H1 (cell line): ENCODE measurements at regions not wholly inside any gene's neighbourhood (a gene's known extent, or its start where the extent isn't known, plus 50 kb on each side); places are given as distances from the start of the nearest gene placed in this dataset.

Source experiments
- CHD7 ChIP-seq: fragments of 300-600 bp; sonication (generic); IDR thresholded peaks from 2 replicates; pipeline ENCODE4 v1.7.1; 2012; ENCODE audit warnings: low read length, moderate library complexity, mild to moderate bottlenecking, inconsistent platforms; ENCODE audit not compliant: insufficient replicate concordance

- no peak for TF ChIP-seq CHD7
These were observed 137.9 kb upstream of the CXCR4 start (continued) for GRCh38 chr2:136255648-136256461.
